CD14-positive monocyte (primary cell): ENCODE measurements at regions not wholly inside any gene's neighbourhood (a gene's known extent, or its start where the extent isn't known, plus 50 kb on each side); places are given as distances from the start of the nearest gene placed in this dataset.

Experiments
- DNase-seq, 3 donors: peaks; one replicate each; pipeline ENCODE4 v3.0.0-alpha.2; 2011 to 2022
- H2AFZ ChIP-seq: 2 replicates; pipeline ENCODE4 v1.6.0; 2012; ENCODE audit warnings: mild to moderate bottlenecking, low read depth, low read length, inconsistent platforms; ENCODE audit not compliant: insufficient read depth, poor library complexity, severe bottlenecking
- H3K27ac ChIP-seq, 2 donors: 1 replicate in 1 of 2; 2 replicates in 1 of 2; pipeline ENCODE4 v1.5.1; 2012 to 2013; ENCODE audit warnings: low read length in 2 of 2, control low read depth in 1 of 2, inconsistent platforms in 1 of 2, low read depth in 1 of 2, mild to moderate bottlenecking in 1 of 2
- H3K27me3 ChIP-seq, 2 donors: one replicate each; pipeline versions ENCODE4 v1.6.0 to v1.6.1; 2011 to 2013; ENCODE audit warnings: low read length in 2 of 2; ENCODE audit not compliant: control insufficient read depth in 2 of 2, insufficient read depth in 2 of 2
- H3K36me3 ChIP-seq, 2 donors: replicated peaks in 1 of 2; 1 replicate in 1 of 2; 2 replicates in 1 of 2; pipeline versions ENCODE4 v1.5.1 to v1.6.1; 2012 to 2013; ENCODE audit warnings: low read length in 2 of 2, control low read depth in 1 of 2, inconsistent platforms in 1 of 2, mild to moderate bottlenecking in 1 of 2; ENCODE audit not compliant: insufficient read depth in 2 of 2, control insufficient read depth in 1 of 2
- H3K4me1 ChIP-seq, 2 donors: 1 replicate in 1 of 2; 2 replicates in 1 of 2; pipeline versions ENCODE4 v1.5.1 to v1.6.1; 2012 to 2013; ENCODE audit warnings: low read length in 2 of 2, control low read depth in 1 of 2, inconsistent platforms in 1 of 2, mild to moderate bottlenecking in 1 of 2, moderate library complexity in 1 of 2; ENCODE audit not compliant: insufficient read depth in 2 of 2, control insufficient read depth in 1 of 2
- H3K4me2 ChIP-seq: replicated peaks from 2 replicates; pipeline ENCODE3; 2012; ENCODE audit warnings: low read length, moderate library complexity, mild to moderate bottlenecking; ENCODE audit not compliant: poor library complexity, severe bottlenecking; ENCODE audit errors: extremely low read depth
- H3K4me3 ChIP-seq, 3 experiments: fragments of 200-600 bp in 1 of 3; sonication (generic) in 1 of 3; replicated peaks in 1 of 3; 1 replicate in 2 of 3; 2 replicates in 1 of 3; pipeline ENCODE4 v1.5.1; 2011 to 2013; ENCODE audit warnings: low read length in 3 of 3, mild to moderate bottlenecking in 3 of 3, control low read depth in 2 of 3, low read depth in 2 of 3, inconsistent platforms in 1 of 3, moderate library complexity in 1 of 3
- H3K79me2 ChIP-seq: 2 replicates; pipeline ENCODE4 v1.6.0; 2012; ENCODE audit warnings: mild to moderate bottlenecking, control low read depth, inconsistent platforms, low read length, moderate library complexity; ENCODE audit not compliant: insufficient read depth
- H3K9ac ChIP-seq: 2 replicates; pipeline ENCODE4 v1.6.0; 2017; ENCODE audit warnings: low read length, mild to moderate bottlenecking; ENCODE audit not compliant: insufficient read depth, poor library complexity, severe bottlenecking
- H3K9me3 ChIP-seq, 2 donors: replicated peaks in 1 of 2; 1 replicate in 1 of 2; 2 replicates in 1 of 2; pipeline versions ENCODE4 v1.5.1 to v1.6.1; 2012 to 2013; ENCODE audit warnings: low read length in 2 of 2, control low read depth in 1 of 2; ENCODE audit not compliant: control insufficient read depth in 1 of 2, insufficient read depth in 1 of 2
- H4K20me1 ChIP-seq: 2 replicates; pipeline ENCODE4 v1.6.0; 2012; ENCODE audit warnings: mild to moderate bottlenecking, low read length, control low read depth, moderate library complexity; ENCODE audit not compliant: insufficient read depth
- H3K27ac Mint-ChIP-seq, 7 donors: one replicate each; pipeline ENCODE4 v1.8.0; 2020; ENCODE audit warnings: mild to moderate bottlenecking in 7 of 7, mixed read lengths in 7 of 7, moderate library complexity in 6 of 7, inconsistent platforms in 2 of 7
- H3K27me3 Mint-ChIP-seq, 3 donors: one replicate each; pipeline ENCODE4 v1.8.0; 2021 to 2022; ENCODE audit warnings: low read depth in 3 of 3, mild to moderate bottlenecking in 3 of 3, mixed read lengths in 3 of 3, moderate library complexity in 3 of 3, inconsistent platforms in 1 of 3
- H3K36me3 Mint-ChIP-seq, 2 donors: one replicate each; pipeline ENCODE4 v1.8.0; 2020; ENCODE audit warnings: mixed read lengths in 2 of 2, inconsistent platforms in 1 of 2, mild to moderate bottlenecking in 1 of 2
- H3K4me1 Mint-ChIP-seq: one replicate; pipeline ENCODE4 v1.8.0; 2020; ENCODE audit warnings: mild to moderate bottlenecking, mixed read lengths
- H3K4me3 Mint-ChIP-seq, 2 donors: one replicate each; pipeline ENCODE4 v1.8.0; 2020; ENCODE audit warnings: mild to moderate bottlenecking in 2 of 2, mixed read lengths in 2 of 2, moderate library complexity in 1 of 2
- H3K9me3 Mint-ChIP-seq, 7 donors: one replicate each; pipeline ENCODE4 v1.8.0; 2020 to 2022; ENCODE audit warnings: mixed read lengths in 7 of 7, mild to moderate bottlenecking in 6 of 7, moderate library complexity in 6 of 7, inconsistent platforms in 2 of 7
- WGBS: methylation state at CpG from one replicate; pipeline ENCODE4 v1.1.5; 2013; ENCODE audit warnings: missing lambda C conversion rate; ENCODE audit not compliant: insufficient coverage; 5-methylcytosine and 5-hydroxymethylcytosine counted together
- intact Hi-C, 2 donors: fragments of 100-400 bp; cut with micrococcal nuclease; formaldehyde crosslinking; loops; one replicate each; pipeline versions ENCODE4 v1.15.0 to v1.15.1; 2023
- TF ChIP-seq, protein P1 (sequence below): fragments of 200-600 bp; IDR thresholded peaks from one replicate; pipeline ENCODE4 v1.8.0; 2022; ENCODE audit warnings: antibody characterized with exemption, mild to moderate bottlenecking

DNA sequence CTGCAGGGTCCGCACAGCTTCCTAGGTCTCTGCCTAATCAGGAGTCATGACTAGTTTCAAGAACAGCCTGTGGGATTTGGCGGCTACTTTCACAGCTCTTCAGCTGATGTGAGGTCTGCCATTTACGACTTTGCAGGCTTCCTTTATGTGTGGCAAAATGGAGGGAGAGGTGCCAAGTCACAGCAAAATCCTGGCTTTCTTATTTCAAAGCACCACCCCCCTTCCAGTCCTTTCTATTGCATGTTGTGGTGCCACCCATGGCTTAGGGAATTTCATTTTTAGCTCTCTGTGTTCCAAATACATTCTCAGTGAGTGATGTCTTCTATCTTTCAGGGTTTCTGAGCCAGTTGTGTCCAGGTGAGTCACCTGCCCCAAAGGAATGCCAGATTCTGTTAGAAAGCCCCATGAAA is 75.1 kb upstream of the WLS start:
- H3K9me3 Mint-ChIP-seq: peaks cover 0 to 5% (median 0%) of the 10 kb centered on the region in 7 donors
- H3K27ac Mint-ChIP-seq: no peak overlapping the region
- H3K4me3 Mint-ChIP-seq: no peak overlapping the region
- TF ChIP-seq, protein P1, sequence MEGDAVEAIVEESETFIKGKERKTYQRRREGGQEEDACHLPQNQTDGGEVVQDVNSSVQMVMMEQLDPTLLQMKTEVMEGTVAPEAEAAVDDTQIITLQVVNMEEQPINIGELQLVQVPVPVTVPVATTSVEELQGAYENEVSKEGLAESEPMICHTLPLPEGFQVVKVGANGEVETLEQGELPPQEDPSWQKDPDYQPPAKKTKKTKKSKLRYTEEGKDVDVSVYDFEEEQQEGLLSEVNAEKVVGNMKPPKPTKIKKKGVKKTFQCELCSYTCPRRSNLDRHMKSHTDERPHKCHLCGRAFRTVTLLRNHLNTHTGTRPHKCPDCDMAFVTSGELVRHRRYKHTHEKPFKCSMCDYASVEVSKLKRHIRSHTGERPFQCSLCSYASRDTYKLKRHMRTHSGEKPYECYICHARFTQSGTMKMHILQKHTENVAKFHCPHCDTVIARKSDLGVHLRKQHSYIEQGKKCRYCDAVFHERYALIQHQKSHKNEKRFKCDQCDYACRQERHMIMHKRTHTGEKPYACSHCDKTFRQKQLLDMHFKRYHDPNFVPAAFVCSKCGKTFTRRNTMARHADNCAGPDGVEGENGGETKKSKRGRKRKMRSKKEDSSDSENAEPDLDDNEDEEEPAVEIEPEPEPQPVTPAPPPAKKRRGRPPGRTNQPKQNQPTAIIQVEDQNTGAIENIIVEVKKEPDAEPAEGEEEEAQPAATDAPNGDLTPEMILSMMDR: no peak
- H3K27ac ChIP-seq: no peak overlapping the region
- WGBS: 100% methylated on average over 1 of the region's 3 CpGs
- no peak overlapping the region for H3K9ac ChIP-seq
- no peak overlapping the region for H3K4me3 ChIP-seq
- H3K36me3 Mint-ChIP-seq: no peaks in the 10 kb centered on the region
- peaks cover 2 to 8% of the 10 kb centered on the region in 2 donors for H3K4me1 ChIP-seq
- H3K36me3 ChIP-seq: no peaks in the 10 kb centered on the region
- H3K4me2 ChIP-seq: no peak overlapping the region
- DNase-seq: no peak
- H2AFZ ChIP-seq: no peak overlapping the region
- peaks cover 3% of the 10 kb centered on the region for H3K4me1 Mint-ChIP-seq
- H3K9me3 ChIP-seq: no peaks in the 10 kb centered on the region
- no peaks in the 10 kb centered on the region for H3K27me3 ChIP-seq
- no peaks in the 10 kb centered on the region for H3K79me2 ChIP-seq
- no peaks in the 10 kb centered on the region for H4K20me1 ChIP-seq
- peaks cover 0 to 9% (median 2%) of the 10 kb centered on the region in 3 donors for H3K27me3 Mint-ChIP-seq
- intact Hi-C loops: no loop called here

DNA sequence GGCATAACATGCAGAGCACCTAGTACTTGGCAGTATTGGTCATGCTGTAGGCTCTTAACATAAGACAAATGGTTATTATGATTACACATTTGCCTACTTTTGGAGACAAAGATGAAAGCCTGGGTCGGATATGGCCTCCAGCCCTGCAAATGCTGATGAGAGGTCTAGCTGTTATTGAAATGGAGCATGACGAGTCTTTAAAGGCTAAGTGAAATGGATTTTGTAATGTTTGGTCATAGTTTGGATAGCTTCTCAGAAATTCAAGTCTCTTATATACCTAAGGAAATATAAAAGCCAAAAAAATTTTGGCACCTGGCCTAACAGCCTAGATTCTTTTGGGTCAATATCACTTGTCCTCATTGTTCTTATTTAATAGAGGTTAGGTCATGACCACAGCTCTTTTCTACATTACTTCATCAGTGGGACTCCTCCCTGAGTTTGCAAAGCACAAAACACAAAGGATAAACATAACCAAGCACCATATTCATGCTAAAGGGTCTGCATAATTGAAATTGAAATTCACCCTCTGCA is 69.2 kb upstream of the WLS start:
- Mint-ChIP-seq H3K9me3 (peaks cover 0 to 5% (median 0%) of the 10 kb centered on the region in 7 donors), H3K27me3 (peaks cover 1 to 9% (median 3%) of the 10 kb centered on the region in 3 donors), H3K27ac (no peak overlapping the region), H3K4me1 (peaks cover 6% of the 10 kb centered on the region), H3K4me3 (no peak overlapping the region), H3K36me3 (no peaks in the 10 kb centered on the region)
- Histone ChIP-seq H3K27ac (no peak overlapping the region), H3K4me1 (peaks cover 2 to 8% of the 10 kb centered on the region in 2 donors), H3K4me3 (no peak overlapping the region), H3K4me2 (no peak overlapping the region), H4K20me1 (no peaks in the 10 kb centered on the region), H2AFZ (no peak overlapping the region), H3K36me3 (no peaks in the 10 kb centered on the region), H3K27me3 (no peaks in the 10 kb centered on the region), H3K9me3 (no peaks in the 10 kb centered on the region), H3K79me2 (no peaks in the 10 kb centered on the region), H3K9ac (no peak overlapping the region)
- intact Hi-C loops: no loop called here
- TF ChIP-seq, protein P1: no peak
- no peak for DNase-seq
- WGBS: no CpG with 5 or more reads among the region's 2 CpGs
